IMR-90 (cell line): ENCODE measurements at regions not wholly inside any gene's neighbourhood (a gene's known extent, or its start where the extent isn't known, plus 50 kb on each side); places are given as distances from the start of the nearest gene placed in this dataset.

ENCODE experiments used
- ATAC-seq: fragments of 200-7000 bp; cut with Tn5 transposase; 2 replicates; pipeline ENCODE4 v1.9.1; 2020; ENCODE audit warnings: low read depth, mild to moderate bottlenecking, moderate library complexity
- BruUV-seq: library from RNA; stranded (reverse); fragments of 400-500 nt; replicated peaks from 2 replicates; lab custom pipeline; 2021; lab: Mats Ljungman, UMichigan
- CTCF ChIA-PET: fragments of 300-600 bp; formaldehyde crosslinking; extraction: SDS; loops from one replicate; lab custom pipeline; 2021; ENCODE audit warnings: antibody characterized with exemption; lab: Yijun Ruan, JAX
- POLR2A ChIA-PET: fragments of 300-600 bp; sonication (Branson Sonifier 250); formaldehyde crosslinking; loops from one replicate; lab custom pipeline; 2022; ENCODE audit warnings: antibody characterized with exemption; ENCODE audit not compliant: unreplicated experiment; lab: Charles Lee
- DNase-seq: peaks from one replicate; pipeline ENCODE4 v3.0.0; 2013
- H2AFZ ChIP-seq: replicated peaks from 2 replicates; pipeline ENCODE3; 2013; ENCODE audit warnings: low read length, mild to moderate bottlenecking; ENCODE audit not compliant: poor library complexity
- H2AK5ac ChIP-seq: 2 replicates; pipeline ENCODE4 v1.6.1; 2013; ENCODE audit warnings: low read depth, low read length, inconsistent platforms
- H2AK9ac ChIP-seq: replicated peaks from 2 replicates; pipeline ENCODE3; 2013; ENCODE audit warnings: mild to moderate bottlenecking, low read depth, low read length, moderate library complexity; ENCODE audit not compliant: poor library complexity
- H2BK120ac ChIP-seq: 2 replicates; pipeline ENCODE4 v1.6.1; 2013; ENCODE audit warnings: low read depth, low read length, inconsistent platforms
- H2BK15ac ChIP-seq: 3 replicates; pipeline ENCODE4 v1.6.1; 2013; ENCODE audit warnings: low read depth, low read length, inconsistent platforms
- H2BK20ac ChIP-seq: 2 replicates; pipeline ENCODE4 v1.6.1; 2013; ENCODE audit warnings: low read depth, mild to moderate bottlenecking, inconsistent platforms, low read length, moderate library complexity
- H2BK5ac ChIP-seq: 2 replicates; pipeline ENCODE4 v1.6.1; 2013; ENCODE audit warnings: mild to moderate bottlenecking, low read depth, low read length, inconsistent platforms; ENCODE audit not compliant: poor library complexity, severe bottlenecking
- H3K14ac ChIP-seq: replicated peaks from 2 replicates; pipeline ENCODE4 v1.6.1; 2013; ENCODE audit warnings: low read depth, low read length, inconsistent platforms
- H3K18ac ChIP-seq: 2 replicates; pipeline ENCODE4 v1.6.1; 2013; ENCODE audit warnings: low read depth, low read length, control low read depth
- H3K23ac ChIP-seq: 2 replicates; pipeline ENCODE4 v1.6.1; 2013; ENCODE audit warnings: low read depth, low read length, inconsistent platforms
- H3K27ac ChIP-seq: 2 replicates; pipeline ENCODE4 v1.5.1; 2013; ENCODE audit warnings: mild to moderate bottlenecking, control low read depth, low read length; ENCODE audit not compliant: insufficient read depth
- H3K27me3 ChIP-seq: 2 replicates; pipeline ENCODE4 v1.6.1; 2013; ENCODE audit warnings: low read length; ENCODE audit not compliant: control insufficient read depth, insufficient read depth
- H3K36me3 ChIP-seq: 2 replicates; pipeline ENCODE4 v1.6.1; 2013; ENCODE audit warnings: low read length, mixed read lengths; ENCODE audit not compliant: control insufficient read depth, insufficient read depth
- H3K4ac ChIP-seq: 2 replicates; pipeline ENCODE4 v1.6.1; 2013; ENCODE audit warnings: low read depth, low read length, inconsistent platforms
- H3K4me1 ChIP-seq: 2 replicates; pipeline ENCODE4 v1.6.1; 2013; ENCODE audit warnings: low read length, mixed read lengths; ENCODE audit not compliant: control insufficient read depth, insufficient read depth
- H3K4me2 ChIP-seq: 2 replicates; pipeline ENCODE4 v1.6.1; 2013; ENCODE audit warnings: low read depth, mild to moderate bottlenecking, control low read depth, low read length, moderate library complexity
- H3K4me3 ChIP-seq: 2 replicates; pipeline ENCODE4 v1.5.1; 2013; ENCODE audit warnings: low read depth, mild to moderate bottlenecking, control low read depth, low read length, moderate library complexity; ENCODE audit not compliant: insufficient read depth
- H3K56ac ChIP-seq: 2 replicates; pipeline ENCODE4 v1.6.1; 2013; ENCODE audit warnings: low read length, inconsistent platforms; ENCODE audit not compliant: insufficient read depth; ENCODE audit errors: extremely low read depth
- H3K79me1 ChIP-seq, 2 experiments: 2 replicates each; pipeline ENCODE4 v1.6.1; 2013; ENCODE audit warnings: low read length in 2 of 2, inconsistent platforms in 1 of 2, low read depth in 1 of 2
- H3K9ac ChIP-seq: 2 replicates; pipeline ENCODE4 v1.6.1; 2013; ENCODE audit warnings: low read depth, low read length, control low read depth
- H3K9me1 ChIP-seq: 2 replicates; pipeline ENCODE4 v1.6.1; 2013; ENCODE audit warnings: low read length, inconsistent platforms; ENCODE audit not compliant: insufficient read depth
- H3K9me3 ChIP-seq: 2 replicates; pipeline ENCODE4 v1.6.1; 2013; ENCODE audit warnings: low read length; ENCODE audit not compliant: control insufficient read depth, insufficient read depth
- H4K20me1 ChIP-seq: 2 replicates; pipeline ENCODE4 v1.6.1; 2013; ENCODE audit warnings: low read length, inconsistent platforms; ENCODE audit not compliant: insufficient read depth
- H4K5ac ChIP-seq: 2 replicates; pipeline ENCODE4 v1.6.1; 2013; ENCODE audit warnings: mild to moderate bottlenecking, low read depth, low read length, control low read depth
- H4K8ac ChIP-seq, 2 experiments: 2 replicates each; pipeline ENCODE4 v1.6.1; 2013; ENCODE audit warnings: low read depth in 2 of 2, low read length in 2 of 2, control low read depth in 1 of 2, inconsistent platforms in 1 of 2
- H4K91ac ChIP-seq: 2 replicates; pipeline ENCODE4 v1.6.1; 2013; ENCODE audit warnings: low read depth, low read length, inconsistent platforms; ENCODE audit not compliant: insufficient read depth
- MXI1 ChIP-seq: IDR thresholded peaks from 2 replicates; pipeline ENCODE4 v1.6.1; 2012; ENCODE audit warnings: low read depth, mild to moderate bottlenecking, low read length, moderate library complexity, borderline replicate concordance
- WGBS, 2 experiments: methylation state at CpG; one replicate each; pipeline versions ENCODE4 v1.1.5 to v1.1.7; 2013; ENCODE audit warnings: missing lambda C conversion rate in 2 of 2; ENCODE audit not compliant: insufficient read length in 1 of 2; ENCODE audit errors: extremely low coverage in 2 of 2; 5-methylcytosine and 5-hydroxymethylcytosine counted together
- dilution Hi-C: fragments of 300-500 bp; cut with HindIII; formaldehyde crosslinking; loops from one replicate; pipeline ENCODE4 v1.14.3; 2018; ENCODE audit warnings: low sequenced_read_pairs; ENCODE audit not compliant: unreplicated experiment
- in situ Hi-C: fragments of 300-500 bp; cut with MboI; formaldehyde crosslinking; loops from 3 replicates; pipeline ENCODE4 v1.14.3; 2019; ENCODE audit warnings: low sequenced_read_pairs, inconsistent platforms, mixed read lengths
- intact Hi-C: fragments of 100-400 bp; cut with micrococcal nuclease; formaldehyde crosslinking; loops from 2 replicates; pipeline ENCODE4 v1.10.0; 2022
- TF ChIP-seq, protein P1 (sequence below): conservative IDR thresholded peaks from 2 replicates; pipeline ENCODE4 v1.5.1; 2012; ENCODE audit warnings: mild to moderate bottlenecking, low read depth, low read length, improper control_type of control experiment

DNA sequence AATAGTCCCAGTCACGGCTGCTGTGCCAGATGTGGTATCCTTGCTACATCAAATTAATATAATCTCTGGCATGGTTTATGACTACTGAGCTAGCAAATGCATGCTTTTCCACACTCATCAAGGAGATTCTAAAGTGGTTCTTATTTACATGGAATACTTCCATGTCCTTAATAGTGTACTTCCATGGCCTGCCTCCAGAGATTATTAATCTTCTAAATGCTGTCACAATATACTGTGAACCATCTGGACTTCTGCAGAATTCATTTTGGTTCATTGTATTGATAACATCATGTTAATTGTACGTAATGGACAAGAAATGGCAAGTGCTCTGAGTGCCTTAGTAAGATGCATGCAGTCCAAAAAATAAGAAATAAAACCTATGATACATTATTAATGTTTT lies 230.8 kb downstream of the NUAK1 start:
- no peak overlapping the region for H4K91ac ChIP-seq
- H2AK9ac ChIP-seq, result no peak overlapping the region
- no peak overlapping the region for H2BK15ac ChIP-seq
- TF ChIP-seq MXI1, result no peak
- TF ChIP-seq, protein P1, sequence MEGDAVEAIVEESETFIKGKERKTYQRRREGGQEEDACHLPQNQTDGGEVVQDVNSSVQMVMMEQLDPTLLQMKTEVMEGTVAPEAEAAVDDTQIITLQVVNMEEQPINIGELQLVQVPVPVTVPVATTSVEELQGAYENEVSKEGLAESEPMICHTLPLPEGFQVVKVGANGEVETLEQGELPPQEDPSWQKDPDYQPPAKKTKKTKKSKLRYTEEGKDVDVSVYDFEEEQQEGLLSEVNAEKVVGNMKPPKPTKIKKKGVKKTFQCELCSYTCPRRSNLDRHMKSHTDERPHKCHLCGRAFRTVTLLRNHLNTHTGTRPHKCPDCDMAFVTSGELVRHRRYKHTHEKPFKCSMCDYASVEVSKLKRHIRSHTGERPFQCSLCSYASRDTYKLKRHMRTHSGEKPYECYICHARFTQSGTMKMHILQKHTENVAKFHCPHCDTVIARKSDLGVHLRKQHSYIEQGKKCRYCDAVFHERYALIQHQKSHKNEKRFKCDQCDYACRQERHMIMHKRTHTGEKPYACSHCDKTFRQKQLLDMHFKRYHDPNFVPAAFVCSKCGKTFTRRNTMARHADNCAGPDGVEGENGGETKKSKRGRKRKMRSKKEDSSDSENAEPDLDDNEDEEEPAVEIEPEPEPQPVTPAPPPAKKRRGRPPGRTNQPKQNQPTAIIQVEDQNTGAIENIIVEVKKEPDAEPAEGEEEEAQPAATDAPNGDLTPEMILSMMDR, result no peak
- H2AFZ ChIP-seq, result no peak overlapping the region
- no peak overlapping the region for H3K56ac ChIP-seq
- no peak overlapping the region for H3K18ac ChIP-seq
- WGBS, 2 experiments, result no CpG with 5 or more reads among the region's 2 CpGs
- H2BK120ac ChIP-seq, result no peak overlapping the region
- no peaks in the 10 kb centered on the region for H3K79me1 ChIP-seq
- ChIA-PET POLR2A (no interaction called here), CTCF (no interaction called here)
- no peak overlapping the region for H2AK5ac ChIP-seq
- H4K20me1 ChIP-seq, result no peaks in the 10 kb centered on the region
- BruUV-seq, result no TSS peak
- no peak overlapping the region for H3K4ac ChIP-seq
- ATAC-seq (no peak), DNase-seq (no peak)
- no peak overlapping the region for H2BK20ac ChIP-seq
- peaks cover 4% of the 10 kb centered on the region for H3K9me3 ChIP-seq
- no peak overlapping the region for H3K27ac ChIP-seq
- no peak overlapping the region for H3K9ac ChIP-seq
- intact Hi-C loops (no loop called here), dilution Hi-C loops (no loop called here), in situ Hi-C loops (no loop called here)
- H4K5ac ChIP-seq, result no peak overlapping the region
- H3K4me1 ChIP-seq, result no peaks in the 10 kb centered on the region; the same call in 1 of the 2 replicates
- H2BK5ac ChIP-seq, result no peak overlapping the region
- H3K4me3 ChIP-seq, result no peak overlapping the region
- H3K27me3 ChIP-seq, result no peaks in the 10 kb centered on the region; the same call in 1 of the 2 replicates
- H3K14ac ChIP-seq, result no peak overlapping the region
- no peak overlapping the region for H4K8ac ChIP-seq
- no peaks in the 10 kb centered on the region for H3K36me3 ChIP-seq
- H3K9me1 ChIP-seq, result no peaks in the 10 kb centered on the region
- H3K23ac ChIP-seq, result no peak overlapping the region
- H3K4me2 ChIP-seq, result no peak overlapping the region
